ENCODE measurements at regions not wholly inside any gene's neighbourhood (a gene's known extent, or its start where the extent isn't known, plus 50 kb on each side); places are given as distances from the start of the nearest gene placed in this dataset.

- no peak for DNase-seq
Observed at GRCh38 chr5:168011096-168011495, 280.3 kb upstream of the WWC1 start.

GRCh38 chr5:168012006-168012405 lies 279.4 kb upstream of the WWC1 start:
- DNase-seq: no peak

GRCh38 chr5:168013546-168013945 lies 277.9 kb upstream of the WWC1 start:
- no peak for DNase-seq

GRCh38 chr5:168014433-168015123 lies 276.9 kb upstream of the WWC1 start:
- no peak for DNase-seq

- DNase-seq: no peak
Observed at GRCh38 chr5:168015506-168015905, 275.9 kb upstream of the WWC1 start.

- DNase-seq: no peak
Observed at GRCh38 chr5:168017313-168017712, 274.1 kb upstream of the WWC1 start.

- no peak for DNase-seq
Observed at GRCh38 chr5:168019143-168019542, 272.3 kb upstream of the WWC1 start.

- DNase-seq: no peak
Observed at GRCh38 chr5:168020542-168021294, 270.7 kb upstream of the WWC1 start.

- DNase-seq: no peak
Observed at GRCh38 chr5:168022446-168023169, 268.8 kb upstream of the WWC1 start.

- DNase-seq: no peak
Observed at GRCh38 chr5:168023191-168023590, 268.3 kb upstream of the WWC1 start.

- no peak for DNase-seq
Observed at GRCh38 chr5:168024306-168024705, 267.1 kb upstream of the WWC1 start.

GRCh38 chr5:168027007-168027406 lies 264.4 kb upstream of the WWC1 start:
- no peak for DNase-seq

GRCh38 chr5:168030912-168031311 lies 260.5 kb upstream of the WWC1 start:
- no peak for DNase-seq

GRCh38 chr5:168031614-168032013 lies 259.8 kb upstream of the WWC1 start:
- DNase-seq: no peak

GRCh38 chr5:168039039-168039438 lies 252.4 kb upstream of the WWC1 start:
- no peak for DNase-seq

- DNase-seq: no peak
Observed at GRCh38 chr5:168039566-168040248, 251.7 kb upstream of the WWC1 start.

- DNase-seq: no peak
Observed at GRCh38 chr5:168041583-168041982, 249.9 kb upstream of the WWC1 start.

- DNase-seq: no peak
Observed at GRCh38 chr5:168042284-168043068, 249.0 kb upstream of the WWC1 start.

- no peak for DNase-seq
Observed at GRCh38 chr5:168046163-168046562, 245.3 kb upstream of the WWC1 start.

- DNase-seq: peak; percentile 62
Observed at GRCh38 chr5:168047043-168047668, 244.3 kb upstream of the WWC1 start.

GRCh38 chr5:168047669-168048111 lies 243.8 kb upstream of the WWC1 start:
- no peak for DNase-seq

- DNase-seq: no peak
Observed at GRCh38 chr5:168048486-168048885, 243.0 kb upstream of the WWC1 start.

All from 8988T (cell line).